Pancreas (tissue), 10 donors: ENCODE measurements at regions not wholly inside any gene's neighbourhood (a gene's known extent, or its start where the extent isn't known, plus 50 kb on each side); places are given as distances from the start of the nearest gene placed in this dataset.

ENCODE experiments used
- ATAC-seq, 4 donors: fragments of 200-7000 bp; cut with Tn5 transposase; one replicate each; pipeline versions ENCODE4 v1.8.0 to v1.9.1; 2020; ENCODE audit warnings: mild to moderate bottlenecking in 4 of 4, moderate library complexity in 4 of 4
- DNase-seq, 6 donors: peaks; one replicate each; pipeline ENCODE4 v3.0.0-alpha.2; 2020
- FAIRE-seq: peaks from 2 replicates; lab custom pipeline; 2012; peaks lifted over from hg19 to GRCh38; lab: Jason Lieb, UNC
- H3K27ac ChIP-seq, 4 donors: fragments of 200-600 bp; sonication (generic); 1 replicate in 3 of 4; 2 replicates in 1 of 4; pipeline versions ENCODE4 v1.5.0 to v1.8.0; 2020
- H3K27me3 ChIP-seq, 4 donors: fragments of 200-600 bp; one replicate each; pipeline ENCODE4 v1.8.0; 2021
- H3K36me3 ChIP-seq, 3 donors: fragments of 200-600 bp; sonication (generic) in 1 of 3; one replicate each; pipeline versions ENCODE4 v1.5.0 to v1.8.0; 2020 to 2021
- H3K4me1 ChIP-seq, 3 donors: fragments of 200-600 bp; one replicate each; pipeline ENCODE4 v1.8.0; 2021
- H3K4me3 ChIP-seq, 4 donors: fragments of 200-600 bp; sonication (generic) in 2 of 4; one replicate each; pipeline versions ENCODE4 v1.5.0 to v1.8.0; 2020 to 2021
- H3K9me3 ChIP-seq, 4 donors: fragments of 200-600 bp; one replicate each; pipeline ENCODE4 v1.8.0; 2021
- CTCF ChIP-seq, 4 donors: fragments of 200-600 bp; sonication (generic) in 3 of 4; IDR thresholded peaks; one replicate each; pipeline versions ENCODE4 v1.5.0 to v1.8.0; 2021; ENCODE audit warnings: antibody characterized with exemption in 4 of 4
- WGBS, 2 donors: extraction: QIAGEN DNeasy Blood & Tissue Kit; methylation state at CpG; one replicate each; pipeline ENCODE4 v1.1.7; 2013; 5-methylcytosine and 5-hydroxymethylcytosine counted together
- intact Hi-C, 3 donors: fragments of 100-400 bp; cut with DNase I; formaldehyde crosslinking; loops; one replicate each; pipeline versions ENCODE4 v1.11.1 to v1.14.2; 2022
- donor health status: healthy with polysubstance abuse.
- donor health status: DM: no; HTN: no; CAD: no; lungs with moderate emphysema.
- donor health status: DM: no; HTN: no; CAD: no.
- donor health status: control.
- donor health status: control.
- donor health status: Bipolar disorder and iron deficiency.
- donor health status: DM: yes; HTN: yes; CAD: no.
- donor health status: DM: no; HTN: no; CAD: no.
- donor health status: DM: no; HTN: no; CAD: no.
- donor health status: DM: yes; HTN: yes; CAD: no.

DNA sequence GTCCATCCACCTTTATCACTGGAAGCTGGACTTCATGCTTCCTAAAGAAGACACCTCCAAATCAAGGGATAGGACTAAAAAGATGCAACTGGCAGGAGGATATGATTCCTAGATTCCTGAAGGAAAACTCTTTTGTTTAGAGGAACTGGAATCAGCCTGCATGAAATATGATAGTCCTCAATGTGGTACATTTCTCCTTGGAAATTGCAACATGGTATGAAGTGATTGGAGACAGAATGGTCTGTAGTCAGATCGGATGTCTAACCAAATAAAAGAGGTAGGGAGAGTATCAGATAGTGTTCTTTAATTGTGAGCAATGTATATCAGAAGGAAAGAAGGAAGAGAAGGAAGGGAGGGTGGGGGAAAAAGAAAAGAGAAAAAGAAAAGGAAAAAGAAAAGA, 116.1 kb upstream of the FSTL4 start:
- WGBS, 2 donors = 78 to 87% methylated on average over 1 of the region's 1 CpG
- intact Hi-C loops = no loop called here
- no peak for DNase-seq
- no peak for TF ChIP-seq CTCF (IDR thresholded peaks at IDR 0.05)
- Histone ChIP-seq H3K36me3 (no peaks in the 10 kb centered on the region), H3K9me3 (no peaks in the 10 kb centered on the region), H3K4me1 (no peaks in the 10 kb centered on the region), H3K4me3 (no peak overlapping the region), H3K27me3 (peaks cover 0 to 6% (median 0%) of the 10 kb centered on the region in 4 donors), H3K27ac (no peak overlapping the region)
- ATAC-seq = no peak
- FAIRE-seq = no peak

DNA sequence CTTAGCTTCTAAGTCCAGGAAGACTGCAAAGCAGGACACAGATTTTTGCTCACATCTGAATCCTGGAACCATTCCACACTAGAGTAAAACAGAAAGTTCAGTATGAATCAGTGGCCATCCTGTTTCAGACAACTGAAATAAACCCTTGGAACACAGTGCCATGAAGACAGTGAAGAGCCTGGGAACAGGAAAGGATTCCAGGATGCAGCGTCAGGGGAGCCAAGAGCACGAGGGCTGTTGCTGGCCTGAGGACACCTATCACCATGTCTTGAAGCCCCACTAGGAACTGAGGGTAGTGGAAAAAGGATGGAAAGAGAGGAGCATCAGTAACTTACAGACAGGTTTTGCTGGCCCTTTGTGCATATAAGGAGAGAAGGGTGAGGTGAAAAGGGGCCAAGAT, 115.3 kb upstream of the FSTL4 start:
- intact Hi-C loops = no loop called here
- no peak overlapping the region for H3K4me3 ChIP-seq
- ATAC-seq (no peak), DNase-seq (no peak), FAIRE-seq (no peak)
- H3K36me3 ChIP-seq = no peaks in the 10 kb centered on the region
- 84 to 85% methylated on average over 2 of the region's 2 CpGs for WGBS, 2 donors
- no peaks in the 10 kb centered on the region for H3K9me3 ChIP-seq
- no peak for TF ChIP-seq CTCF (IDR thresholded peaks at IDR 0.05)
- H3K27me3 ChIP-seq = peaks cover 0 to 6% (median 0%) of the 10 kb centered on the region in 4 donors
- H3K4me1 ChIP-seq = no peaks in the 10 kb centered on the region
- no peak overlapping the region for H3K27ac ChIP-seq

DNA sequence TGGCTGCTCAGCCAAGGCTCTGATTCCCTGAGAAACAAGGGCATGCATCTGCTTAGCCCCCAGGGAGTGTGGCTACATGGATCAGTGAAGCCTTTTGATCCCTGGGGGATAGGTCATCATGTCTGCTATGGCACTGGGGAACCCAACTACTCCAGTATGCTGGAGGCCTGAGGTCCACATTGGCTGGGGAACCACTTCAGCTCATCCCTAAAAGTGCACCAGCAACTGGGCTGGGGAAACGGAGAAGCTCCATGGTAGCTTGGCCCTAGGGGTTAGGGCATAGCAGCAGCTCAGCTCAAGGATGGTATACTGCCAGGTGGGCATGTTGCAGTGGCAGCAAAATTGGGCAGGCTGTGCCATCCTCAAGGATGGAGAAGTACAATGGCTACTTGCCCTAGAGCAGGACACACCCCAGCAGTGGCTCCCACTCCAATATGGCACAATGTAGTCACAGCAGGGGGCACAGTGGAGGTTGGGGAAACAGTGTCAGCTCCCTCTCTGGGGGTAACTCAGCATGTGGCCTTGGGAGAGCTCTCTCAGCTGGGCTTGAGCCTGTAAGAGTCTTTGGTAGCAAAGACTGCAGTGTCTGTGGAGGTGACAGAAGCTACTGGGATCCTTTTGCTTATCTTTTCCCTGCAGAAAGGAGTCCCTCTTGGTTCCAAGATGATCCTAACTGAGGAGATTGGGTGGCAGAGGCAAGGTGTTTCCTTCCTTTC, 111.5 kb upstream of the FSTL4 start:
- Histone ChIP-seq H3K27ac (no peak overlapping the region), H3K4me3 (no peak overlapping the region), H3K4me1 (no peaks in the 10 kb centered on the region), H3K9me3 (no peaks in the 10 kb centered on the region), H3K27me3 (peaks cover 0 to 6% (median 0%) of the 10 kb centered on the region in 4 donors), H3K36me3 (no peaks in the 10 kb centered on the region)
- WGBS, 2 donors = 55 to 89% methylated on average over 1 of the region's 1 CpG
- intact Hi-C loops = no loop called here
- FAIRE-seq (no peak), DNase-seq (no peak), ATAC-seq (no peak)
- TF ChIP-seq CTCF (IDR thresholded peaks at IDR 0.05) = no peak

DNA sequence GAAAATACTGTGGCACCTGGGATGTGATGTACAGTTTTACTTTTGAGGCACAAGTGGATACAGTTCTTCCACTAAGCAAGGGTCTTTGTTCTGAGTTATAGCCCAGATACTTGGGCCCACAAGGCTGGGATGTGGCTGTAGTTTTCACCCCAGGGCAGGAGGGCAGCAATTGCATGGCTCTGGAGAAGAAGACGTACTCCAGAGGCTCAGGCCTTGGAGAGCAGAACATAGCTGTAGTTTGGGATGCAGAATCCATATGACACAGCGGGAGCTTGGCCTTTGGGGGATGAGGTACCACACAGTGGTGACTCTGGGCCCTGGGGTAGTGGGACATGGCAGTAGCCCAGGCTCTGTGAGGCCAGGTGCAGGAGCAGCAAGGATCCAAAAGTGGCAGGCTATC, 110.8 kb upstream of the FSTL4 start:
- FAIRE-seq = no peak
- Histone ChIP-seq H3K4me1 (no peaks in the 10 kb centered on the region), H3K9me3 (no peaks in the 10 kb centered on the region), H3K36me3 (no peaks in the 10 kb centered on the region), H3K27me3 (peaks cover 0 to 6% (median 0%) of the 10 kb centered on the region in 4 donors), H3K4me3 (no peak overlapping the region), H3K27ac (no peak overlapping the region)
- ATAC-seq = no peak
- TF ChIP-seq CTCF (IDR thresholded peaks at IDR 0.05) = no peak
- intact Hi-C loops = no loop called here
- DNase-seq = no peak
- WGBS, 2 donors = 62 to 72% methylated on average over 2 of the region's 2 CpGs

GRCh38 chr5:133721365-133721764, 109.0 kb upstream of the FSTL4 start:
- no peak for TF ChIP-seq CTCF (IDR thresholded peaks at IDR 0.05)
- intact Hi-C loops = no loop called here
- peaks cover 0 to 6% (median 0%) of the 10 kb centered on the region in 4 donors for H3K27me3 ChIP-seq
- FAIRE-seq = no peak
- H3K9me3 ChIP-seq = no peaks in the 10 kb centered on the region
- H3K4me3 ChIP-seq = no peak overlapping the region
- no peaks in the 10 kb centered on the region for H3K36me3 ChIP-seq
- H3K27ac ChIP-seq = no peak overlapping the region
- H3K4me1 ChIP-seq = no peaks in the 10 kb centered on the region
- no peak for DNase-seq
- ATAC-seq = no peak
